ENCODE measurements at regions not wholly inside any gene's neighbourhood (a gene's known extent, or its start where the extent isn't known, plus 50 kb on each side); places are given as distances from the start of the nearest gene placed in this dataset.

DNA sequence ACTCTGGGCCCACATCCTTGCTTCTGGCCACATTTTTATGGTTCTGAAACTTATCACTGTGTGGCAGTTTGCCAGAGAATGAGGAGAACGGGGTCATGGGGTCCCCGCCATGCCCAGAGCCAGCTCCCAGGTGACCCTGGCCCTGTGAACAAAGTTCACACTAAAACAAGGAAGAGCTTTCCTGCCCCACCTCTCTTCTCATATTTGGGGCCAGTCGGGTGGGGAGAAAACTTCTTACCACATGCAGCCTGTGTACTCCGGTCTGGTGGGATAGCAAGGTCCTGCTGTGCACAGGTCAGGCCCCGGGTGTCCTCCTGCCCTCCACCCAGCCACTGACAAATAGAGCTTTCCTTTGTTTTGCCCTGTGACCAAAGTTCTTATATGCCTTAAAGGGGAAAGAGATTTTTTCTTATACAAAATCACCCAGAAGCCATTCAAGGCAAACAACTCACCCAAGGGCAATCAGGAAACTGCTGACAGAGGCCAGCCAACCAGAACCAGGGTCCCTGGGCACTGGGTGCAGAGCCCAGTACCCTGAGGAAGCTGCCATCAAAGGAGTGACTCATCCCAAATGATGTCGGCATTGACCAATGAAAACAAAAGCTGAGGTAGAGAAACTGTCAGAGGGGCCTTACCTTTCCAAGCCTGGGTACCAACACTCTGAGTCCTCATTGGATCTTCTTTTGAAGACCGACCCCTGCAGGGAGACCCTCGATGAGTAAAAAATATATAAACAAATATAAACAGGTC, 53.6 kb downstream of the OLIG1 start:
- Histone ChIP-seq H4K5ac (ENCODE audit: insufficient read length, low read depth, low read length) (no peak overlapping the region), H2BK12ac (ENCODE audit: insufficient read length, low read depth, low read length) (no peak overlapping the region), H2BK5ac (ENCODE audit: insufficient read length, low read length) (no peak overlapping the region), H2AFZ (ENCODE audit: low read length) (no peak overlapping the region), H3K56ac (ENCODE audit: insufficient read length, low read depth, low read length) (no peak overlapping the region), H3K9me3 (ENCODE audit: control insufficient read depth, low read depth, low read length) (no peaks in the 10 kb centered on the region), H3K79me2 (ENCODE audit: insufficient read depth, low read length) (no peaks in the 10 kb centered on the region), H3K4me1 (ENCODE audit: insufficient read depth, low read length) (peaks cover 7% of the 10 kb centered on the region), H2BK15ac (ENCODE audit: low read depth, low read length) (no peak overlapping the region), H2AK5ac (ENCODE audit: insufficient read length, low read length) (no peak overlapping the region), H4K8ac (replicated peaks; ENCODE audit: insufficient read length, low read depth, low read length) (no peak overlapping the region), H3K4ac (ENCODE audit: low read depth, low read length) (no peak overlapping the region), H3K14ac (ENCODE audit: insufficient read depth, low read length) (no peak overlapping the region), H3K18ac (ENCODE audit: insufficient read length, low read depth, low read length) (no peak overlapping the region), H3K23ac (ENCODE audit: insufficient read length, low read depth, low read length) (no peak overlapping the region), H3K27me3 (ENCODE audit: insufficient read depth, low read length) (no peaks in the 10 kb centered on the region; the same call in 1 of the 2 replicates), H3K79me1 (ENCODE audit: insufficient read depth, low read depth, low read length, poor library complexity, severe bottlenecking) (no peaks in the 10 kb centered on the region), H3K27ac (ENCODE audit: insufficient read length, low read depth, low read length) (no peak overlapping the region), H2BK20ac (ENCODE audit: low read depth, low read length, poor library complexity, severe bottlenecking) (no peak overlapping the region), H4K91ac (ENCODE audit: insufficient read length, low read depth, low read length) (no peak overlapping the region), H2BK120ac (ENCODE audit: low read depth, low read length, poor library complexity, severe bottlenecking) (no peak overlapping the region), H3K4me2 (ENCODE audit: insufficient read depth, insufficient read length, low read length) (no peak overlapping the region), H3K9ac (ENCODE audit: extremely low read depth, insufficient read length, low read length) (no peak overlapping the region), H4K20me1 (ENCODE audit: control insufficient read depth, insufficient read depth, insufficient read length) (no peaks in the 10 kb centered on the region), H3T11ph (ENCODE audit: low read length) (no peak overlapping the region), H3K23me2 (ENCODE audit: insufficient read length, low read depth, low read length, poor library complexity, severe bottlenecking) (peaks cover 3% of the 10 kb centered on the region)
- Mint-ChIP-seq H3K4me1 (peaks cover 43 to 53% of the 10 kb centered on the region in 2 experiments), H3K9me3 (no peaks in the 10 kb centered on the region), H3K36me3 (ENCODE audit: insufficient read depth in 1 of 3, low read depth in 3 of 3) (no peaks in the 10 kb centered on the region), H3K4me3 (no peak overlapping the region), H3K27ac (no peak overlapping the region), H3K27me3 (ENCODE audit: low read depth) (peaks cover 9% of the 10 kb centered on the region)
- no peak for TF ChIP-seq CTCF (conservative IDR thresholded peaks at IDR 0.05)
- no CpG with 5 or more reads among the region's 8 CpGs for WGBS (ENCODE audit: extremely low coverage, insufficient read length, low lambda C conversion rate)
- no peak for DNase-seq

All from H9 (cell line).